SK-N-SH treated with all-trans-retinoic acid at 6 μM for 48 hours (cell line): ENCODE measurements at regions not wholly inside any gene's neighbourhood (a gene's known extent, or its start where the extent isn't known, plus 50 kb on each side); places are given as distances from the start of the nearest gene placed in this dataset.

Experiments
- ARNTL ChIP-seq: fragments of 450-650 bp; formaldehyde crosslinking; IDR thresholded peaks from 2 replicates; pipeline ENCODE4 v1.5.0; 2020; ENCODE audit warnings: low read depth, mild to moderate bottlenecking, moderate library complexity, borderline replicate concordance
- BACH2 ChIP-seq: fragments of 250-450 bp; sonication (Bioruptor Pico); IDR thresholded peaks from 2 replicates; pipeline ENCODE4 v1.9.0; 2021; ENCODE audit warnings: mild to moderate bottlenecking, borderline replicate concordance
- CSRNP3 ChIP-seq: fragments of 250-450 bp; sonication (Bioruptor Pico); IDR thresholded peaks from 2 replicates; pipeline ENCODE4 v1.5.1; 2021; ENCODE audit warnings: mild to moderate bottlenecking, moderate library complexity
- ISL1 ChIP-seq: fragments of 250-450 bp; sonication (Bioruptor Pico); IDR thresholded peaks from 2 replicates; pipeline ENCODE4 v2.1.2; 2022; ENCODE audit warnings: mild to moderate bottlenecking, moderate library complexity
- PATZ1 ChIP-seq: fragments of 250-450 bp; sonication (Bioruptor Pico); IDR thresholded peaks from 2 replicates; pipeline ENCODE4 v1.8.0; 2020; ENCODE audit warnings: mild to moderate bottlenecking, moderate library complexity, borderline replicate concordance
- RARB ChIP-seq: fragments of 250-450 bp; sonication (Bioruptor Pico); IDR thresholded peaks from 2 replicates; pipeline ENCODE4 v1.8.0; 2021; ENCODE audit warnings: mild to moderate bottlenecking, moderate library complexity
- SNAI2 ChIP-seq: fragments of 250-450 bp; sonication (Bioruptor Pico); IDR thresholded peaks from 2 replicates; pipeline ENCODE4 v1.5.0; 2020; ENCODE audit warnings: mild to moderate bottlenecking, moderate library complexity
- TCF4 ChIP-seq: fragments of 250-450 bp; sonication (Bioruptor Pico); IDR thresholded peaks from 2 replicates; pipeline ENCODE4 v1.8.0; 2021; ENCODE audit warnings: mild to moderate bottlenecking, moderate library complexity, borderline replicate concordance
- TOX ChIP-seq: fragments of 250-450 bp; sonication (Bioruptor Pico); IDR thresholded peaks from 2 replicates; pipeline ENCODE4 v1.8.0; 2021; ENCODE audit warnings: mild to moderate bottlenecking, moderate library complexity, borderline replicate concordance
- ZC3H10 ChIP-seq: fragments of 250-450 bp; sonication (Bioruptor Pico); IDR thresholded peaks from 2 replicates; pipeline ENCODE4 v1.5.1; 2021; ENCODE audit warnings: mild to moderate bottlenecking, moderate library complexity
- ZNF70 ChIP-seq: fragments of 450-650 bp; formaldehyde crosslinking; IDR thresholded peaks from 2 replicates; pipeline ENCODE4 v1.5.0; 2020; ENCODE audit warnings: mild to moderate bottlenecking, moderate library complexity
- ZNF8 ChIP-seq: fragments of 450-650 bp; formaldehyde crosslinking; IDR thresholded peaks from 2 replicates; pipeline ENCODE4 v1.5.0; 2020; ENCODE audit warnings: mild to moderate bottlenecking, moderate library complexity

DNA sequence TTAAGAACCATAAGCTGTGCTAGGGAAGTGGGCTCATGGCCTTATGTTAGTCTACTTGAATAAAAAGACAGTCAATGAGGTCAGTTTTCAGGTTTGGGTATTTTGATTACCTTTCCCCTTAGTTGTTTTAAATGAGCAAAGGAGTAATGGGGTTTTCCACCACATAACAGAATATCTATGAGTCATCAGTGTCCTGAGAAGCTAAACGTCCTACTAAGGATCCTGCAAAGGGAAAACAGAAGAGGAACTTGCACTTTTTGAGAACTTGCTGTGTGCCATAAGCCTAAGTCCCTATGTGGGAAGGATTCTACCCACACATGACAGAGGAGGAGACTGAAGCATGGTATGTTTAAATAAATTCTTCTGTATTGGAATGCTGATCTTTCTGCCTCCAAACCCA lies 292.8 kb upstream of the TMC3 start:
- TF ChIP-seq ZNF8 (CRISPR knock-in tag) (no peak), RARB (CRISPR knock-in tag) (no peak), TCF4 (CRISPR knock-in tag) (no peak), ZC3H10 (CRISPR knock-in tag) (no peak), ZNF70 (CRISPR knock-in tag) (no peak), BACH2 (CRISPR knock-in tag) (no peak), ARNTL (CRISPR knock-in tag) (no peak), CSRNP3 (CRISPR knock-in tag) (no peak), ISL1 (CRISPR knock-in tag) (no peak), PATZ1 (CRISPR knock-in tag) (no peak), SNAI2 (no peak), TOX (CRISPR knock-in tag) (no peak)
